Tibial nerve (tissue), 4 donors: ENCODE measurements at regions not wholly inside any gene's neighbourhood (a gene's known extent, or its start where the extent isn't known, plus 50 kb on each side); places are given as distances from the start of the nearest gene placed in this dataset.

Experiments used
- DNase-seq, 2 donors: peaks; one replicate each; pipeline ENCODE4 v3.0.0-alpha.2; 2019; ENCODE audit warnings: low spot score in 2 of 2
- H3K27ac ChIP-seq, 4 donors: fragments of 200-600 bp; sonication (generic) in 3 of 4; one replicate each; pipeline ENCODE4 v1.5.1; 2017 to 2019; ENCODE audit warnings: mild to moderate bottlenecking in 1 of 4
- H3K27me3 ChIP-seq, 2 donors: fragments of 200-600 bp; sonication (generic) in 1 of 2; one replicate each; pipeline versions ENCODE4 v1.5.1 to v1.6.0; 2017 to 2019
- H3K36me3 ChIP-seq, 3 donors: fragments of 200-600 bp; sonication (generic); one replicate each; pipeline ENCODE4 v1.5.1; 2018 to 2019
- H3K4me1 ChIP-seq, 4 donors: fragments of 200-600 bp; sonication (generic) in 3 of 4; one replicate each; pipeline ENCODE4 v1.5.1; 2017 to 2019
- H3K4me3 ChIP-seq, 4 donors: fragments of 200-600 bp; sonication (generic) in 3 of 4; one replicate each; pipeline ENCODE4 v1.5.1; 2017 to 2019; ENCODE audit warnings: mild to moderate bottlenecking in 1 of 4, moderate library complexity in 1 of 4
- H3K9me3 ChIP-seq, 4 donors: fragments of 200-600 bp; sonication (generic) in 3 of 4; one replicate each; pipeline ENCODE4 v1.5.1; 2017 to 2019
- CTCF ChIP-seq, 5 experiments: fragments of 200-600 bp in 3 of 5; fragments of 450-650 bp in 2 of 5; sonication (generic) in 3 of 5; IDR thresholded peaks; one replicate each; pipeline ENCODE4 v1.5.1; 2016 to 2019; ENCODE audit warnings: antibody characterized with exemption in 5 of 5, mild to moderate bottlenecking in 3 of 5, moderate library complexity in 2 of 5
- EP300 ChIP-seq, 2 donors: sonication (generic); formaldehyde crosslinking; IDR thresholded peaks; one replicate each; pipeline ENCODE4 v1.6.1; 2017; ENCODE audit warnings: antibody characterized with exemption in 2 of 2, mild to moderate bottlenecking in 1 of 2
- POLR2A ChIP-seq, 2 donors: fragments of 450-650 bp; IDR thresholded peaks; one replicate each; pipeline ENCODE4 v1.6.1; 2017; ENCODE audit warnings: antibody characterized with exemption in 2 of 2, mild to moderate bottlenecking in 2 of 2, moderate library complexity in 2 of 2
- WGBS, 2 donors: methylation state at CpG; one replicate each; pipeline ENCODE4 v1.1.5; 2018; 5-methylcytosine and 5-hydroxymethylcytosine counted together

GRCh38 chr5:8949908-8950307 is 596.0 kb downstream of the SEMA5A start:
- no peak for DNase-seq

GRCh38 chr5:8952147-8952546 is 593.7 kb downstream of the SEMA5A start:
- no peaks in the 10 kb centered on the region for H3K36me3 ChIP-seq
- H3K9me3 ChIP-seq, result no peaks in the 10 kb centered on the region
- no peak overlapping the region for H3K4me3 ChIP-seq
- H3K4me1 ChIP-seq, result no peaks in the 10 kb centered on the region
- TF ChIP-seq POLR2A (IDR thresholded peaks at IDR 0.05) (no peak), EP300 (IDR thresholded peaks at IDR 0.05) (no peak), CTCF (IDR thresholded peaks at IDR 0.05) (no peak)
- no peak for DNase-seq
- no peak overlapping the region for H3K27ac ChIP-seq
- no peaks in the 10 kb centered on the region for H3K27me3 ChIP-seq

More at GRCh38 chr5:8949908-8950307, 596.0 kb downstream of the SEMA5A start:
- Histone ChIP-seq H3K27ac (no peak overlapping the region), H3K27me3 (no peaks in the 10 kb centered on the region), H3K36me3 (no peaks in the 10 kb centered on the region), H3K9me3 (no peaks in the 10 kb centered on the region), H3K4me3 (no peak overlapping the region), H3K4me1 (no peaks in the 10 kb centered on the region)
- 83 to 89% methylated on average over 2 of the region's 2 CpGs for WGBS, 2 donors
- TF ChIP-seq POLR2A (IDR thresholded peaks at IDR 0.05), result no peak

GRCh38 chr5:8953016-8953415 is 592.9 kb downstream of the SEMA5A start:
- WGBS, 2 donors, result 51 to 69% methylated on average over 1 of the region's 1 CpG
- Histone ChIP-seq H3K27ac (no peak overlapping the region), H3K4me3 (no peak overlapping the region), H3K27me3 (no peaks in the 10 kb centered on the region), H3K36me3 (no peaks in the 10 kb centered on the region), H3K9me3 (no peaks in the 10 kb centered on the region), H3K4me1 (no peaks in the 10 kb centered on the region)
- DNase-seq, result no peak
- no peak for TF ChIP-seq CTCF (IDR thresholded peaks at IDR 0.05)
- TF ChIP-seq EP300 (IDR thresholded peaks at IDR 0.05), result no peak
- TF ChIP-seq POLR2A (IDR thresholded peaks at IDR 0.05), result no peak

GRCh38 chr5:8953911-8954438 is 591.9 kb downstream of the SEMA5A start:
- TF ChIP-seq CTCF (IDR thresholded peaks at IDR 0.05), result no peak
- TF ChIP-seq EP300 (IDR thresholded peaks at IDR 0.05), result no peak
- no peak for TF ChIP-seq POLR2A (IDR thresholded peaks at IDR 0.05)
- Histone ChIP-seq H3K4me3 (no peak overlapping the region), H3K9me3 (no peaks in the 10 kb centered on the region), H3K4me1 (no peaks in the 10 kb centered on the region), H3K27ac (no peak overlapping the region), H3K27me3 (no peaks in the 10 kb centered on the region), H3K36me3 (no peaks in the 10 kb centered on the region)
- DNase-seq, result no peak
- 76 to 78% methylated on average over 1 of the region's 1 CpG for whole genome bisulfite sequencing, 2 donors

- Histone ChIP-seq H3K36me3 (no peaks in the 10 kb centered on the region), H3K4me3 (no peak overlapping the region), H3K27me3 (no peaks in the 10 kb centered on the region), H3K9me3 (no peaks in the 10 kb centered on the region), H3K27ac (no peak overlapping the region), H3K4me1 (no peaks in the 10 kb centered on the region)
- TF ChIP-seq POLR2A (IDR thresholded peaks at IDR 0.05) (no peak), CTCF (IDR thresholded peaks at IDR 0.05) (peak in 1 of 5 experiments; percentile 14), EP300 (IDR thresholded peaks at IDR 0.05) (no peak)
- DNase-seq, result no peak
- 26 to 31% methylated on average over 2 of the region's 2 CpGs for WGBS, 2 donors
These were observed 591.1 kb downstream of the SEMA5A start for GRCh38 chr5:8954801-8955200.

- TF ChIP-seq EP300 (IDR thresholded peaks at IDR 0.05) (no peak), POLR2A (IDR thresholded peaks at IDR 0.05) (no peak), CTCF (IDR thresholded peaks at IDR 0.05) (no peak)
- no peak overlapping the region for H3K27ac ChIP-seq
- H3K4me3 ChIP-seq, result no peak overlapping the region
- no peak for DNase-seq
- H3K4me1 ChIP-seq, result no peaks in the 10 kb centered on the region
- no peaks in the 10 kb centered on the region for H3K9me3 ChIP-seq
- no peaks in the 10 kb centered on the region for H3K27me3 ChIP-seq
- no peaks in the 10 kb centered on the region for H3K36me3 ChIP-seq
- 77 to 91% methylated on average over 2 of the region's 2 CpGs for WGBS, 2 donors
These were observed 589.2 kb downstream of the SEMA5A start for GRCh38 chr5:8956659-8957058.
